ENCODE measurements at regions not wholly inside any gene's neighbourhood (a gene's known extent, or its start where the extent isn't known, plus 50 kb on each side); places are given as distances from the start of the nearest gene placed in this dataset.
A peak's percentile ranks its signal among the peaks of the same experiment; 100 is the strongest.

GRCh38 chr18:60228609-60229595, 143.7 kb downstream of the MC4R start:
- DNase-seq (ENCODE audit: low read depth in 1 of 2, low spot score in 1 of 2), result no peak
- no peaks in the 10 kb centered on the region for H3K27me3 ChIP-seq (ENCODE audit: insufficient read depth, poor library complexity, severe bottlenecking)
- H3K4me3 ChIP-seq (replicated peaks; ENCODE audit: insufficient read depth, low read length), result no peak overlapping the region
- TF ChIP-seq REST (IDR thresholded peaks at IDR 0.05; ENCODE audit: insufficient replicate concordance, low read depth) (no peak), GABPA (IDR thresholded peaks at IDR 0.05; ENCODE audit: low read depth) (no peak), POLR2AphosphoS5 (IDR thresholded peaks at IDR 0.05; ENCODE audit: low read depth) (no peak), SPI1 (IDR thresholded peaks at IDR 0.05; ENCODE audit: borderline replicate concordance, low read depth) (no peak), CTCF (IDR thresholded peaks at IDR 0.05; ENCODE audit: insufficient read depth, low read length) (no peak)
- H3K27ac ChIP-seq (replicated peaks), result no peak overlapping the region

GRCh38 chr18:60215432-60215831, 157.1 kb downstream of the MC4R start:
- Histone ChIP-seq H3K27me3 (ENCODE audit: insufficient read depth, poor library complexity, severe bottlenecking) (no peaks in the 10 kb centered on the region), H3K4me3 (replicated peaks; ENCODE audit: insufficient read depth, low read length) (no peak overlapping the region), H3K27ac (replicated peaks) (no peak overlapping the region)
- no peak for DNase-seq (ENCODE audit: low read depth in 1 of 2, low spot score in 1 of 2)
- no peak for TF ChIP-seq POLR2AphosphoS5 (IDR thresholded peaks at IDR 0.05; ENCODE audit: low read depth)
- TF ChIP-seq REST (IDR thresholded peaks at IDR 0.05; ENCODE audit: insufficient replicate concordance, low read depth), result no peak
- no peak for TF ChIP-seq GABPA (IDR thresholded peaks at IDR 0.05; ENCODE audit: low read depth)
- TF ChIP-seq SPI1 (IDR thresholded peaks at IDR 0.05; ENCODE audit: borderline replicate concordance, low read depth), result no peak
- no peak for TF ChIP-seq CTCF (IDR thresholded peaks at IDR 0.05; ENCODE audit: insufficient read depth, low read length)

GRCh38 chr18:60209042-60209441, 163.5 kb downstream of the MC4R start:
- no peak overlapping the region for H3K27ac ChIP-seq (replicated peaks)
- H3K4me3 ChIP-seq (replicated peaks; ENCODE audit: insufficient read depth, low read length), result no peak overlapping the region
- peak in 1 of 2 experiments; percentile 51 for DNase-seq (ENCODE audit: low read depth in 1 of 2, low spot score in 1 of 2)
- no peaks in the 10 kb centered on the region for H3K27me3 ChIP-seq (ENCODE audit: insufficient read depth, poor library complexity, severe bottlenecking)
- TF ChIP-seq REST (IDR thresholded peaks at IDR 0.05; ENCODE audit: insufficient replicate concordance, low read depth) (no peak), POLR2AphosphoS5 (IDR thresholded peaks at IDR 0.05; ENCODE audit: low read depth) (no peak), CTCF (IDR thresholded peaks at IDR 0.05; ENCODE audit: insufficient read depth, low read length) (no peak), SPI1 (IDR thresholded peaks at IDR 0.05; ENCODE audit: borderline replicate concordance, low read depth) (peak; percentile 76; the same call in 1 of the 2 replicates), GABPA (IDR thresholded peaks at IDR 0.05; ENCODE audit: low read depth) (no peak)

Data from HL-60 (cell line).